D721Med (cell line): ENCODE measurements at regions not wholly inside any gene's neighbourhood (a gene's known extent, or its start where the extent isn't known, plus 50 kb on each side); places are given as distances from the start of the nearest gene placed in this dataset.
"Not testable (repeated sequence)": the region's sequence is repeated elsewhere in the genome, so short reads cannot be mapped to it uniquely, and the experiment has no call there.

Experiments used
- DNase-seq: peaks from one replicate; pipeline ENCODE4 v3.0.0; 2011; ENCODE audit warnings: low spot score; ENCODE audit not compliant: insufficient read length
- FAIRE-seq: peaks from 2 replicates; lab custom pipeline; 2011; peaks lifted over from hg19 to GRCh38; lab: Jason Lieb, UNC
- TF ChIP-seq, protein P1 (sequence below): IDR thresholded peaks from 2 replicates; pipeline ENCODE4 v1.5.1; 2012; ENCODE audit warnings: mild to moderate bottlenecking, control low read depth; ENCODE audit not compliant: insufficient read depth; ENCODE audit errors: missing control alignments

DNA sequence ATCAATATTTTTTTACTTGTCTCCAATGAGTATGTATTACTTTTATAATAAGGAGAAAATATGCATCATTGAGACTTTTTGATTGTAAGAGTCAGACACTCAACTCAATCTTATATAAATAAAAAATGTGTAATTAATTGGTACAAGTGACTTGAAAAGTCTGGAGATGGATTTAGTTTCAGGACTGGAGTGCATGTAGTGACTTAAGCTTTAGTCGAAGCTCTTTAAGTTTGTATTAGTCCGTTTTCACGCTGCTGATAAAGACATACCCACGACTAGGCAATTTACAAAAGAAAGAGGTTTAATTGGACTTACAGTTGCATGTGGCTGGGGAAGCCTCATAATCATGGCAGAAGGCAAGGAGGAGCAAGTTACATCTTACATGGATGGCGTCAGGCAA, 60.7 kb upstream of the NKD1 start:
- TF ChIP-seq, protein P1, sequence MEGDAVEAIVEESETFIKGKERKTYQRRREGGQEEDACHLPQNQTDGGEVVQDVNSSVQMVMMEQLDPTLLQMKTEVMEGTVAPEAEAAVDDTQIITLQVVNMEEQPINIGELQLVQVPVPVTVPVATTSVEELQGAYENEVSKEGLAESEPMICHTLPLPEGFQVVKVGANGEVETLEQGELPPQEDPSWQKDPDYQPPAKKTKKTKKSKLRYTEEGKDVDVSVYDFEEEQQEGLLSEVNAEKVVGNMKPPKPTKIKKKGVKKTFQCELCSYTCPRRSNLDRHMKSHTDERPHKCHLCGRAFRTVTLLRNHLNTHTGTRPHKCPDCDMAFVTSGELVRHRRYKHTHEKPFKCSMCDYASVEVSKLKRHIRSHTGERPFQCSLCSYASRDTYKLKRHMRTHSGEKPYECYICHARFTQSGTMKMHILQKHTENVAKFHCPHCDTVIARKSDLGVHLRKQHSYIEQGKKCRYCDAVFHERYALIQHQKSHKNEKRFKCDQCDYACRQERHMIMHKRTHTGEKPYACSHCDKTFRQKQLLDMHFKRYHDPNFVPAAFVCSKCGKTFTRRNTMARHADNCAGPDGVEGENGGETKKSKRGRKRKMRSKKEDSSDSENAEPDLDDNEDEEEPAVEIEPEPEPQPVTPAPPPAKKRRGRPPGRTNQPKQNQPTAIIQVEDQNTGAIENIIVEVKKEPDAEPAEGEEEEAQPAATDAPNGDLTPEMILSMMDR, result no peak
- no peak for FAIRE-seq
- DNase-seq, result no peak

DNA sequence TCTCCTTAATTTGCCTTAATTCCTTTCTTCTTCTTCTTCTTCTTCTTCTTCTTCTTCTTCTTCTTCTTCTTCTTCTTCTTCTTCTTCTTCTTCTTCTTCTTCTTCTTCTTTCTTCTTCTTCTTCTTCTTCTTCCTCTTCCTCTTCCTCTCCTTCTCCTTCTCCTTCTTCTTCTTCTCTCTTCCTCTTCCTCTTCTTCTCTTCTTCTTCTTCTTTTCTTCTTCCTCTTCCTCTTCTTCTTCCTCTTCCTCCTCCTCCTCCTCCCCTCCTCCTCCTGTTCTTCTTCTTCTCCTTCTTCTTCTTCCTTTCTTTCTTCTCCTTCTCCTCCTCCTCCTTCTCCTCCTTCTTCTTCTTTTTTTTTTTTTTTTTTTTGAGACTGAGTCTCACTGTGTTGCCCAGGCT, 62.0 kb upstream of the NKD1 start:
- DNase-seq, FAIRE-seq: not testable (repeated sequence)

DNA sequence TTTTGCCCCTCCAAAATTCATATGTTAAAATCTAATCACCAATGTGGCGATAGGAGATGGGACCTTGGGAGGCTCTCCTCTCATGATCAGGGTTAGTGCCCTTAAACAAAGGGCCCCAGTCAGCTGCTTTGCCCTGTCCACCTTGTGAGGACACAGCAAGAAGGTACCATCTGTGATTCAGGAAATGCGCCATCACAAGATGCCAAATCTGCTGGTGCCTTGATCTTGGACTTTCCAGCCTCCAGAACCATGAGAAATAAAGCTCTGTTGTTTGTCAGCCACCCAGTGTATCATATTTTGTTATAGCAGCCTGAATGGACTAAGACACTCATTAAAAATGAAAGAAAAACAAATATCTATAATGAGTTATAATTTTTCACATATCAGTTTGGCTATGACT, 63.0 kb upstream of the NKD1 start:
- TF ChIP-seq, protein P1, result no peak
- FAIRE-seq (no peak), DNase-seq (no peak)

DNA sequence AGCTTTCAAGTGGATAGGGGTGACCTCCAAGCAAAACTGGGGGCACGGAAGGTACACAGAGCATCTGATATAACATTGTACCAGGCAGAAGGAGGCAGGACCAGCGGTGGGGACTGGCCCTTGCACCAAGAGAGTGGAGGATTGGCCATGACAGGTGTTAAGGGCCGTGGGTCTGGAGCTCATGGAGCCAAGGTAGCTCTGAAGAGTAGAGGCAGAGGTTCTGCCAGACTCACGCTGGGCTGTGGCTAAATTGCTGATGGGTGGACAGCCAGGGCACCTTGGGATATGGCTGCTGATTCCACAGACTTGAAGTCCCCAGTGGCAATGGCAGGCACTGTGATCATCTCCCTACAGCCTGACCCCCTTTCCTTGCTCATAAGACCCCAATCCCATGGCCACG, 65.9 kb upstream of the NKD1 start:
- DNase-seq (no peak), FAIRE-seq (no peak)
- TF ChIP-seq, protein P1, result no peak

DNA sequence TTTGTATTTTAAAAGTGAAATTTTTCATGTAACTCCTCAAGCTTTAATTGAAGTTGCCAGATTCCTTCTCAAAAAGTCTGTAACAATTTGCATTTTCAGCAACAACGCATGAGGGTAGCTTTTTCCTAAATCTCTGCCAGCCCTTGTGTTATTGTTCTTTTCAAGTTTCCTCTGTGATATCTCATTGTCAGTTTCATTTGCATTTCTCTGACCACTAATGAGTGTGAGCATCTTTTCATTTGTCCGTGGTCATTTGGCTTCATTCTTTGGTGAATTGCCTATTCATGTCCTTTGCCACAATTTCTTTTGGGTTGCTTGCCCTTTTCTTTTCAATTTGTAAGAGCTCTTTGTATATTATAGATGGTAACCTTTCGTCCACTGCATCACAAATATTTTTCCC, 68.0 kb upstream of the NKD1 start:
- FAIRE-seq (no peak), DNase-seq (no peak)
- TF ChIP-seq, protein P1, result no peak

DNA sequence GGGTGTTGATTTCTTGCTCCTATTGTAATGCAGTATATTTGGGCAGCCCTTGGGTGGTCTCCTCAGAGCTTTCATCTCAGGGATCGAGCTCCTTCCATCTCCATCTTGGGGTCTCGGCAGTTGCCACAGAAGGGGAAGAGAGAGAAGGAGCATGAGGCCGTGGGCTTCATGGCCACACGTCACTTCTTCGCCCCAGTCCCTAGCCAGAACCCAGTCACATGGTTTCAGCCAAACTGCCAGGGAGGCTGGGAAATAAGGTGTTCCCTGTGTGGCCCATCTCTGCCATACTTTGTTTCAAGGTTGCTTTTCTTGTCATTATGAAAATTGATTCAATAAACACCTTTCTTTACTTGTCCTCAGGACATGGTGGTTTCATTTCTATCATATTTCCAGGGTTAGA, 68.4 kb upstream of the NKD1 start:
- no peak for FAIRE-seq
- DNase-seq, result no peak
- TF ChIP-seq, protein P1, result no peak

DNA sequence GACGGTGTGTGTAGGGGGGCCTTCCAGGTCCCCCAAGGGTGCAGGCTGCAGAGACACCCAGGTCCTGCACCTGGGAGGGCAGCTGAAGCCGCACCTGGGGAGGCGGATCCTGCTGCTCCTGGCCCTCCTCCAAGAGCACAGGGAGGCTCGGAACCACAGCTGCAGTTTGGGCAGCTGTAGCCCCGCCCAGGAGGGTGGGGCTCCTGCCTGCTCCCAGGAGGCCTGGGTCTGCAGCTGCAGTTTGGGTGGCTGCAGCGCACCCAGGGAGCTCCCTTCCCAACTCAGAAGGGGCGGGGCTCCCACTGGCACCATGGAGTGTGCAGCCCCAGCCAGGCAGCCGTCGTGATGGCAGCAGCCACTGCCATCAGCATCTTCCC, 69.4 kb upstream of the NKD1 start:
- DNase-seq (no peak), FAIRE-seq (no peak)
- TF ChIP-seq, protein P1, result no peak
